ENCODE measurements at regions not wholly inside any gene's neighbourhood (a gene's known extent, or its start where the extent isn't known, plus 50 kb on each side); places are given as distances from the start of the nearest gene placed in this dataset.

- Mint-ChIP-seq H3K9me3 (no peaks in the 10 kb centered on the region), H3K4me1 (peaks cover 43% of the 10 kb centered on the region), H3K36me3 (ENCODE audit: low read depth) (no peaks in the 10 kb centered on the region), H3K4me3 (no peak overlapping the region), H3K27ac (peak overlapping the region; percentile 16), H3K27me3 (ENCODE audit: insufficient read depth) (no peaks in the 10 kb centered on the region)
- Histone ChIP-seq H3K27me3 (ENCODE audit: control insufficient read depth, insufficient read depth, low read length, poor library complexity, severe bottlenecking) (no peaks in the 10 kb centered on the region), H3K9ac (ENCODE audit: extremely low read depth, low read length, poor library complexity, severe bottlenecking) (no peak overlapping the region), H3K4me1 (ENCODE audit: control insufficient read depth, insufficient read depth, low read length) (peaks cover 11% of the 10 kb centered on the region), H3K36me3 (ENCODE audit: control insufficient read depth, insufficient read depth, low read length) (no peaks in the 10 kb centered on the region), H3K4me3 (ENCODE audit: low read length) (no peak overlapping the region), H3K27ac (ENCODE audit: low read depth, low read length) (no peak overlapping the region), H3K9me3 (ENCODE audit: control insufficient read depth, low read length) (peaks cover 5% of the 10 kb centered on the region)
- WGBS, 2 experiments (ENCODE audit: insufficient coverage in 1 of 2, insufficient read length in 1 of 2), result 81 to 82% methylated on average over 9 of the region's 9 CpGs
- no peak for TF ChIP-seq CTCF (conservative IDR thresholded peaks at IDR 0.05)
- peak; percentile 37 for DNase-seq
Measured at GRCh38 chr1:30171537-30172298, 551.7 kb downstream of the MATN1 start.

- Histone ChIP-seq H3K9me3 (ENCODE audit: control insufficient read depth, low read length) (peaks cover 5% of the 10 kb centered on the region), H3K36me3 (ENCODE audit: control insufficient read depth, insufficient read depth, low read length) (no peaks in the 10 kb centered on the region), H3K9ac (ENCODE audit: extremely low read depth, low read length, poor library complexity, severe bottlenecking) (no peak overlapping the region), H3K27me3 (ENCODE audit: control insufficient read depth, insufficient read depth, low read length, poor library complexity, severe bottlenecking) (no peaks in the 10 kb centered on the region), H3K27ac (ENCODE audit: low read depth, low read length) (no peak overlapping the region), H3K4me3 (ENCODE audit: low read length) (no peak overlapping the region), H3K4me1 (ENCODE audit: control insufficient read depth, insufficient read depth, low read length) (peaks cover 10% of the 10 kb centered on the region)
- 83% methylated on average over 4 of the region's 4 CpGs for WGBS, 2 experiments (ENCODE audit: insufficient coverage in 1 of 2, insufficient read length in 1 of 2)
- no peak overlapping the region for H3K4me3 Mint-ChIP-seq
- H3K9me3 Mint-ChIP-seq, result no peaks in the 10 kb centered on the region
- peak; percentile 30 for TF ChIP-seq CTCF (conservative IDR thresholded peaks at IDR 0.05)
- H3K27me3 Mint-ChIP-seq (ENCODE audit: insufficient read depth), result no peaks in the 10 kb centered on the region
- no peak overlapping the region for H3K27ac Mint-ChIP-seq
- H3K36me3 Mint-ChIP-seq (ENCODE audit: low read depth), result no peaks in the 10 kb centered on the region
- no peak for DNase-seq
- H3K4me1 Mint-ChIP-seq, result peaks cover 44% of the 10 kb centered on the region
Measured at GRCh38 chr1:30169269-30169668, 554.1 kb downstream of the MATN1 start.

- H3K36me3 Mint-ChIP-seq (ENCODE audit: low read depth), result no peaks in the 10 kb centered on the region
- no peak overlapping the region for H3K27ac Mint-ChIP-seq
- Histone ChIP-seq H3K27ac (ENCODE audit: low read depth, low read length) (no peak overlapping the region), H3K36me3 (ENCODE audit: control insufficient read depth, insufficient read depth, low read length) (no peaks in the 10 kb centered on the region), H3K4me3 (ENCODE audit: low read length) (no peak overlapping the region), H3K9me3 (ENCODE audit: control insufficient read depth, low read length) (peaks cover 13% of the 10 kb centered on the region), H3K27me3 (ENCODE audit: control insufficient read depth, insufficient read depth, low read length, poor library complexity, severe bottlenecking) (no peaks in the 10 kb centered on the region), H3K9ac (ENCODE audit: extremely low read depth, low read length, poor library complexity, severe bottlenecking) (no peak overlapping the region), H3K4me1 (ENCODE audit: control insufficient read depth, insufficient read depth, low read length) (no peaks in the 10 kb centered on the region)
- no peaks in the 10 kb centered on the region for H3K27me3 Mint-ChIP-seq (ENCODE audit: insufficient read depth)
- no peak for TF ChIP-seq CTCF (conservative IDR thresholded peaks at IDR 0.05)
- no peaks in the 10 kb centered on the region for H3K9me3 Mint-ChIP-seq
- H3K4me1 Mint-ChIP-seq, result peaks cover 26% of the 10 kb centered on the region
- DNase-seq, result no peak
- WGBS, 2 experiments (ENCODE audit: insufficient coverage in 1 of 2, insufficient read length in 1 of 2), result 93 to 100% methylated on average over 1 to 5 of the region's 5 CpGs
- no peak overlapping the region for H3K4me3 Mint-ChIP-seq
Measured at GRCh38 chr1:30166174-30166573, 557.2 kb downstream of the MATN1 start.

Data from endodermal cell (in vitro differentiated cells).